ENCODE measurements at regions not wholly inside any gene's neighbourhood (a gene's known extent, or its start where the extent isn't known, plus 50 kb on each side); places are given as distances from the start of the nearest gene placed in this dataset.
A peak's percentile ranks its signal among the peaks of the same experiment; 100 is the strongest.
"Not testable (repeated sequence)": the region's sequence is repeated elsewhere in the genome, so short reads cannot be mapped to it uniquely, and the experiment has no call there.

DNA sequence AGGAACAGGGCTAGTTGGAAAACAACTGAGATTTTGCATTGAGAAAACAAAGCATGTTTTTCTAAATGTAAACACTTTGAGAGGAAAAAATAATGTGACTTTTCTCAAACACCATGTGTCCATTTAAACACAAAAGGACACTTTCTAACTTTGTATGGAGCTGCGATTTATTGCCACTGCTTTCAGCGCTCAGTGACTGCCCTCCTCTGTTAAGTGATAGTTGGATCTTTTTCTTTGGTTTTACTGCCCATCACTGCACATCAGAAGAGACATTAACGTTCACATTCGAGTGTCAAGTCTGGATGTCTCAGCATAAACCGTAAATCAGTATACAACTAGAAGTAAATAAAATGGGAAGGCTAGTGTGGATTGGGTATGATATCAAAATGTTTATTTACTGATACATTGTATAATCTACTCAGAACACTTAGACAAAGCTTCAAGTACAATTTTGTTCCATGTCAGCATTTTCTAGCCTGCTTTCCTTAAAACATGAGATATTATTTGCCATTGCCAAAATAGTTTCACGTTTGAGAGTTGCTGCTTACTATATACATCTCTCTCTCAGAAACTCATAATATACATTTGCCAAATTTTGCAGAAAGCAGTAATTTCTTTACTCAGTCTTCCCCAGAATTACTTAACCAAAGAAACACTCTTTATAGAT lies 237.6 kb downstream of the IKZF2 start:
- no peak for DNase-seq (ENCODE audit: low read depth in 4 of 4, low spot score in 3 of 4)

DNA sequence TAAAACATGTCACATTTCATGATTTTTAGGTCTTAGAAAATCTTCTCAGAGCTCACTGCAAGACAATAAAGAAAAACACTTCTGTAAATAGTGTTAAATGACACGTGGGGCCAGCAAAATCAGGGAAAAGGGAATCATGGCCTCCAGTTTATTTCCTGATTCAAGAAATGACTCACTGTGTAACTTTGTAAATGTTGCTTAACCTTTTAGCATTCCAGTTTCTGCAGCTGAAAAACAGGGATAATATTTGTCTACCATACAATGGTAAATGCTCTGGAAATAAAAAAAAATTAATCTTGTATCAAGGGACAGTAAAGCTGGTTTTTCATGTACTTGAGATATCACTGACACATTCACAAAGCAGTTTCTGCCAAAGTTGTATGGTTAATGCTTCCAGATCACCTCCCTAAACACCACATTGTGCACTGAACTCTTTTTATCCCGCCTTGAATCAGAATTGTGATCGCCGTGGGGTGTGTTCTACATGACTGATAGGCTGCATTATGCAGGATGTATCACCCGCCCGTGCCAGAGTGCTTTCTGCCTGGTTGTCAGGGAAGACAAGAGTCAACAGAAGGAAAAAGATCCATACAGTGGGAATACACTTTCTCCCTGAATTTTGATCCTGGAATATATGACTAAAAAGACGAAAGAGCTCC lies 238.8 kb downstream of the IKZF2 start:
- no peak for DNase-seq (ENCODE audit: low read depth in 4 of 4, low spot score in 3 of 4)

DNA sequence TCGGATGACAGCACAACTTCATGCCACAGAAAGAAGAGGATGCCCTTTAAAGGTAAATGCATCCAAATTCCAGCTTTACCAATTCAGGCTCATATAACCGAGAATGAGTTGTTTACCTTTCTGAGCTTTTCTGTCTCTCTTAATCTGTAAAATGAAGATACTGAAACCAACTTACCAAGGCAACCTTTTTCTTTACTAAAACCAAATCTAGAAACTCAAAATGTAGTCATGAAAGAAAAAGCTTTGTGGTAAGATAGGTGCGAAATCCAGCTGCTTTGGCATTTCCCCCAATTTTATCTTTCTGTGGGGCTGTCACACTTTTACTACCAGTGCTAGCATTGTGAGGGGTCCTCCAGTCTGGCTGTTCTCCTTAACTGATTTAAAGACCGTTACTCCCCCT lies 240.4 kb downstream of the IKZF2 start:
- DNase-seq (ENCODE audit: low read depth in 4 of 4, low spot score in 3 of 4), result no peak

DNA sequence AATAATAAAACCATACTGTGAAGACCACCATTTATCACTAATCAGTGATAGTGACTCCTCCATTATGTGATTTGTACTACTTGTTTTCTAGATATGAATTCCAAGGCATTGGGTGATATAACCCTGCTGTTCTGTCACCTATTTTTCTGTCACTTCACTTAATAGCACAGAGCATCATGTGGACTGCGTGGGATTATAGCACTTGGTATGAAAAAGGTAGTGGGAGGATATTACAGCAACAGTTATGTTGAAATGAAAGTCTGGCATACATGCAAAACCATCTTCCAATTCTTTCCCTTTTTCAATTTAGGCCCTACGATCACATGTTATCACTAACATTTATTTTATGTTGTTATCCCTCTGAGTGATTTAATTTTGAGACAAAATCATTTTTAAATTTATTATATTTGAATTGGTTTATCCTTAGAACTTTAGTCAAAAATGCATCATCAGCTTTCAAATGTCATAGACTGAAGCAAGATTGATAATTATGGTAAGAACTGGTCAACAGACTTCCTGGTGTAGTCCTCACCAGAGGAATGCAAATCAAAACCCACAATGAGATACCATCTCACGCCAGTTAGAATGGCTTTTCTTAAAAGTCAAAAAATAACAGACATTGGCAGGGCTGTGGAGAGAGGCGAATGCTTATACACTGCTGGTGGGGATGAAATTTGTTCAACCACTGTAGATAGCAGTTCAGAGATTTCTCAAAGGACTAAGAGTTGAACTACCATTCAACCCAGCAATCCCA lies 242.6 kb downstream of the IKZF2 start:
- DNase-seq (ENCODE audit: low read depth in 4 of 4, low spot score in 3 of 4), result no peak

DNA sequence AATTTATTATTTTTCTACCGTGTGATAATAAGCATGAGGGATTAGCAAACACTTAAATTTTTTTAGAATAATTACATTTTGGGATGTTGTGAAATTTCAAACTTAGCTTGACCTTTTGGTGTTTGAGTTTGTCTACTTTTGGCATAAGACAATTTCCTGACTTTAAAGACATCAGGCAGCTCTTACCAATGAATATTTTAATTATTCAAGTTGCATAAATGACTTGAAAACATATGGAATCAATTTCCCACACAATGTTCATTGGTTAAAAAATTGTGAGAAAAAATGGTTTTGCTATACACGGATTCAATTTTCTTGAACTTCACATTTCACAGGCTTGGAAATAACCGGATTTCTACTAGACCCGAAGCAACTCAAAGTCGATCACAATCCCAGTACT lies 243.4 kb downstream of the IKZF2 start:
- no peak for DNase-seq (ENCODE audit: low read depth in 4 of 4, low spot score in 3 of 4)

DNA sequence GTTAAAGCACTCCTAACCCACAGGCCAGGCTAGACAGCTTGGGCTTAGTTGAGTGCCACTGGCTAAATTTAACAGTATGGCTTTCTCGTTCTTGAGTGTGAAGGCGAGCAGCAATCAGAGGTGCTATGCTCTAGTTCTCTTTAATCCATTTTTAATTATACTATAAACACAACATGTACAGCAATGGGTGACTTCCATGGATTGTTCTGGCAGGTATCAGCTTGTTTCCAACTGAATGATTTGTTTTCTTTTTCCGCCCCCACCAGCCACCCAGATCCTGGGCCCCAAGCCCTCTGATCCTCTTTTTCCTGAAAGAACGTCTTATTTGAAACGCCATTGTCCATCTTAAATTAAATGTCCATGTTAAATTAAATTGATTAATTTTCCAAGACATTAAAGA lies 244.8 kb downstream of the IKZF2 start:
- no peak for DNase-seq (ENCODE audit: low read depth in 4 of 4, low spot score in 3 of 4)

DNA sequence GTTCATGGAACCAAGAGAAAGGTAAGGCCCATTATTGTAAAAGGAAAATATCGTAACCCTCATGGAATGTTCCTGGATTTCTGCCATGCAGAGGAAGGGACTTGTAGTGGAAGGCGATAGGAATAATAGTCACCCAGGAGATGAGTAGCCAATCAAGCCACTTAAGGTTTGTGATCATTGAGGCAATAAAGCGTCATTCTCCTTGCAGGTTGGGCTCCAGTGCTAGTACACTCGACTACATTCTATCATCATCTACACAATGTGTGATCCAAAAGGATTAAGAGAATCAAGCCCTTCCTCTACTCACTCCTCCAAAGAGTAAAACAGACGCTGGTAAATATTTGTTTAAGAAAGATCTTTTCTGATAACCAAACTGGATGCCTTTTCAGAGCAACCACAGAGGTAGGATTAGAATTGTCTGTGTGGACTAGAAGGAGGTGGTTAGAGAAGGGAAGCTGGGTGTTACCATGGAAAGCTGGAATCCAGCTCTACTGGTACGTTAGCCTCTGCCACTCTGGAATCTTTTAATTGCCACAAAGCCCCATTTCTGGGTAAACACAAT lies 245.7 kb downstream of the IKZF2 start:
- no peak for DNase-seq (ENCODE audit: low read depth in 4 of 4, low spot score in 3 of 4)

DNA sequence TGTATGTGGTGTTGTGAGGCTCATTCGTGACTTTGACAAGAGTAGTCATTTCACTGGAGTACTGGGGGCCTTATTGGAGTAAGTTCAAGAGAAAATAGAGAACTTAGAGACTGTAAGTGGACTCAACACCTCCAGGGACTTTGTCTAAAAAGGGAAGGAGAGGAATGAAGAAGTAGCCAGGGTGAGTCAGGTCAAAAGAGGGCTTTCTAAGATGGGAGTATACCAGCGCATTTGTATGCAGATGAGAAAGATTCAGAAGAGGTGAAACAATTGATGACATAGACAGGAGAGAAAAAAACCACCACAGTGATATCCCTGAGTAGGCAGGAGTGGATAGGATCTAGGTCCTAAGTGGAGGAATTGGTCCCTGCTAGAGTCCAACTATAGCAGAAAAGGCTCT lies 246.8 kb downstream of the IKZF2 start:
- no peak for DNase-seq (ENCODE audit: low read depth in 4 of 4, low spot score in 3 of 4)

DNA sequence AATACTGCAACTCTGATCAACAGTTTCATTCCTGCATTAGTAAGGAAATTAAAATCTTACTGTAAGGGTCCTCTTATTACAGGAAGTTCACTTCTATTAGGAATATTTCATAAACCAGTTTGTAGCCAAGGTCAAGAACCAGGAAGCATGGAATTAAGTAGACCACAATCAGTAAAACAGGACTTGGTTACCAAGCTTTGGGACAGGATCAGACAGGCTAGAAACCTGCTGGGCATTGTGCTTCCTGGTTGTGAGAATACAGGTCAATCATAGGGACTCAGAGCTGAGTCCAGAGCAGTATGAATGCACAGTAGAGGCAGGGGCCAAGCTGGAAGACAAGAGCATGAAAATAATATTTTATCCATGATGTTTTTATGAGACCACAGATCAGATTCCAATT lies 248.0 kb downstream of the IKZF2 start:
- no peak for DNase-seq (ENCODE audit: low read depth in 4 of 4, low spot score in 3 of 4)

DNA sequence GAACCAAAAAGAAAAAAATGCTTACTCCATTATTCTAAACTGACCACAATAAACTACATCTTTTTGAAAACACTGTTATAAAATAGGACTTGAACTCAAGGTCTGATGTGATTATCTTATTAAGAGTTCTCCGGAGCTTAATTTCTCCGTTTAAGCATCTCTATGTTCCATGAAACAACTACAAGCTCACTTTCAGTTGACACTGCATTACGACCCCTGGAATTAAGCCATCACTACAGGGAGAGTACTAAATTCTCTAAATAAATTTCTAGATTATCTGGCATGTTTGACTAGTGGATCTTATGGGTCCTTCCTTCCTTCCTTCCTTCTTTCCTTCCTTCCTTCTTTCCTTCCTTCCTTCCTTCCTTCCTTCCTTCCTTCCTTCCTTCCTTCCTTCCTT lies 249.0 kb downstream of the IKZF2 start:
- no peak for DNase-seq (ENCODE audit: low read depth in 4 of 4, low spot score in 3 of 4)

DNA sequence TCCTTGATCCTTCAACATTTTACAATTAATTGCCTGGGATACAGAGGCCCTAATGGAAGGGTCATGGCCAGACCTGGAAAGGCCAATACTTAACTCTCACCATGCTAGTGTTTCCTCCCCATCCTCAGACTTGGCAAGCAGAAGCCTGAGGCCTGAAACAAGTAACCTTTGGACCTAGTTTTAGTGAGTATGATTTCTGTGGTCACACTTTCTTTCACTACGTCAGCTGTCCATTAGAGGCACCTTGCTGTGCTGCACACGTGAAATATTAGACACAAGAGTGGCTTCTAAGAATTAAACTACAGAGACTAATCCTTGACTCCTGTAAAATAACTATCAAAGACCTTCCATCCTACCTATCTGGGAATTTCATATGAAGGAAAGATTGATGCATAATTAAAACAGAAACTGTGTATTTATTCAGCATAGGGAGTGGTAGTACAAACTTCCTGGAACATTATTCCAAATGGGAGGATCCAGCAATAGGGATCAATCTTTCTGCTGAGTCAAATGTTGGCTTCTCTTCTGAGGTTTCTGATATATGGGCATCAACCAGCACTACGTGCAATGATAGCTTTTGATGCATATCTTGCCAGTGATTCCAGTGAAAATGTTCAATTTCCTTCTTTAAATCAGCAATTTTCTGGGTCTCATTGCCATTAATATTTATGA lies 249.7 kb downstream of the IKZF2 start:
- no peak for DNase-seq (ENCODE audit: low read depth in 4 of 4, low spot score in 3 of 4)

DNA sequence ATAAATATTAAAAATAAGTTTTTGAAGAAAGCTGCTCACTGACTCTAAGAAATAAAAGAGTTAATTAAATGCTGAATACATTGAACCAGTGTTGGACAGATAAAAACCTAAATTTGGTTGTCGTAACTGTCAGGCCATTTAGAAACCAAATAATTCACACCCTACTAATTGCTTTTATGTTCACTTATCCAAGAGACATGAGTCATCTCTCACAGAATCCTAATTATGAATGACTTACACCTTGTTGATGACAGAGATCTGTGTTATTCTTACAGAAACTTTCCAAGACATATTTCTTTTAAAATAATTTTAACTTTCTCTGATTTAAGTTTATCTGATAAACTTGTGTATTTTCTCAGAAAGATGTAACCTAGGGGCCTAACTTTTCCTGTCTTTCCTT lies 250.7 kb downstream of the IKZF2 start:
- DNase-seq (ENCODE audit: low read depth in 4 of 4, low spot score in 3 of 4), result no peak

DNA sequence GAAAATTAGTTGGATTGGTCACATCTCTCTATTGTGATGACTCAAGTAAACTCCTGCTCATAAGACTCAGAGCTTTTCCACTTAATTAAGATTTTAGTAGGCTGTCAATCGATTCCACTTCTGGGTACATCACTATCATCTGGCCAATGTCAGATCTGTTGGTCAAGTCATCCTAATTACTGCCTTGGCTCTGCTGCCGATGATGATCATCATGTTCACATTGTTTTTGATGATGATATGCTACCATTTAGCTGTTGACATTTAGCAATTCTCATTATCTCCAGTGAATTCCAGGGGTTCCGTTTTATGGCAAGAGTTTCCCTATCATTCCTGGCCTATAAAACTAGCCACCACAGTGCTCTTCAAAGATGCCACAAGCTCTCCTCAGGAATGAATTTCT lies 253.4 kb downstream of the IKZF2 start:
- no peak for DNase-seq (ENCODE audit: low read depth in 4 of 4, low spot score in 3 of 4)

DNA sequence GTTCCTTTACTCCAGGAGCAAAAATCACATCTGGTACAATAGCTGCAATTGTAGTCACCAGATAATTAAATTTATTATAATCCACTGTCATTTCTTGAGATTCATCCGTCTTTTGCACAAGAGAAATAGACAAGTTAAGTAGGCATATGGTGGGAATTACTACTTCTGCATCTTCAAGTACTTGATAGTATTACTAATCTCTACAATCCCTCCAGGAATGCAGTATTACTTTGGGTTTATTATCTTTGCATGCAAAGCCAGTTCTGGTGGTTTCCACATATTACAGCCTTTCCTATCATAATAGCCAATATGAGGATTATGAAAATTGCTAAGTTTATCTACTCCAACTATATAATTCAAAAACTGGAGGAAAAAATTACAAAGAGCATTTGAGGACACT lies 254.1 kb downstream of the IKZF2 start:
- no peak for DNase-seq (ENCODE audit: low read depth in 4 of 4, low spot score in 3 of 4)

DNA sequence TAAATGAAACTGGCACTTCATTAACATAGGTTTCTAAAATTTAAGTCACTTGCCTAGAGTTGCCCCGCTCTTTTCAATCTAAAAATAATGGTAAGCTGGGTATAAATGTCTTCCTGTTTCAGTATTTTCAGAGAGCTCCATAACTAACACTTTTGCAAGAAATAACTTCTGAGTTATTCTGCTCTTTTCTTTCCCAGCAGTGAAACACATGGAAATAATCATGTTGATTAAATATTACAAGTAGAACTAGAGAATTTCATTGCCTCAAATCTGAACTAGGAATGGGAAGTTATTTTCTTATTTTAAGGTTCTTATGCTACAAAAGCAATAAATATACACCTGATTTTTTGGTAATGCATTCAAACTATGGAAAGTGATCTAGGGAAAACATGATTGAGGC lies 257.4 kb downstream of the IKZF2 start:
- no peak for DNase-seq (ENCODE audit: low read depth in 4 of 4, low spot score in 3 of 4)

DNA sequence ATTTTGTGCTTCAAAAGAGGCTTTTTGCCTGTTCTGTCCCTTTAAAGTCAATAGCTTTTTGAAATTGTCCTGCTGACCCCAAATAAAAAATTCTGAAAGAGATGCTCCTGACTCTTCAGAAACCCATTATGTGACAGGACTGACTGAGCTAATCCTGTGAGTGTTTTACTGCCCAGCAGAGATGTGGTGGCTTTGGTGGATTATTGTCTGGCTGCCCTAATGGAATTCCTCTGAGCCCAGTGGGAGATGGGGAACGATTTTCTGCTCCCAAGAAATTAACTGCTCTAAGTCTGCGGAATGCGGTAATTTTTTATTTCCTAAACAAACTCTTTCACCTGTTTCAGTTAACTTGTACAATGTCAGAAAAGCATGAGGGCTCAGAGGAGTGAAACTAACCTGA lies 258.2 kb downstream of the IKZF2 start:
- DNase-seq (ENCODE audit: low read depth in 4 of 4, low spot score in 3 of 4), result no peak

DNA sequence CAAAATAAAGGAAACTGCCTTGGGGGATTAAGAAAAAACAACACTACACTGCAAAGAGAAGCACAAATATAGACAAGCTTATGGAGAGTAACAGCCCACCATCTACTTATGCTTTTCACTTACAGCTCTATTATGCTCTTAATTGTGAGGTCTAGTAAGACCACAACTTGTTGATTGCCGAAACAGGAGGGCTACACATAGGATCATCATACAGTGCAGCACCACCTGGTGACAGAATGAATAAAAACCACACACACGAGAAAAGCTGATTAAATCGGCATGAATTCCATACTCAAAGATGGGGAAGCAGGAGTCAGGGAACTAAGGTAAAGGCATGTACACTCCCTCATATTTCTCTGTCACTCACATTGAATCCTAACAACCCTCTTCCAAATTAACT lies 259.2 kb downstream of the IKZF2 start:
- DNase-seq (ENCODE audit: low read depth in 4 of 4, low spot score in 3 of 4), result peak in 1 of 4 donors; percentile 22

DNA sequence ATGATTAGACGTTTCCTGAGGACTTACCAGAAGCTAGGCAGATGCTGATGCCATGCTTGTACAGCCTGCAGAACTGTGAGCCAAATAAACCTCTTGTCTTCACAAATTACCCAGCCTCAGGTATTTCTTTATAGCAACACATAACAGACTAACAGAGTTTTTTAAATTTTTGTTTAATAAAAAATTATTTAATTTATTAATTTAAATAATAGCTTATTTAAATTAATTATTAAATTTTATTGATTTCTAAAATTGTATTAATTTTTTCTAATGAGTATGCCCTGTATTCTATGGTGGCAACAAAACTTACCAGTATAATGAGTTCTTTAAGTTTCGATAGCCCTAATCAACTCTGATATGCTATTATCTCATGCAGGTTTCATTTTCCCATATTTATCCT lies 259.8 kb downstream of the IKZF2 start:
- no peak for DNase-seq (ENCODE audit: low read depth in 4 of 4, low spot score in 3 of 4)

DNA sequence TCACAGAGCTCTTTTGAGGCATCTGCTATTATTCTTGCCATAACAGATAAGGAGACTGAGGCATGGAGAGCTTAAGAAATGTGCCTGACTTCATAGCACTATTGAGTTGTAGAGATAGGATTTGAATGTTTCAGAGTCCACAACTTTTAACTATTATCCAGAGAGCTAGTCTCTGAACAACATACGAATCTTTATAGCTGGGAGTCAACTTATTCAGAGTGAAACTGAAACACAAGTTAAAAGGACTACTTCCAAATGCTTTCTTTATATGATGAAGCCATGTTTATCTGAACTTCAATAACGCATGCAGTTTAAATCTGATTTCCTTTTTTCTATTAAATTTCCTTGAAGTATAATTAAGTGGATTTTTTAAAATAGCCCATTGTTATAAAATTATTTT lies 268.8 kb downstream of the IKZF2 start:
- DNase-seq (ENCODE audit: low read depth in 4 of 4, low spot score in 3 of 4), result no peak

DNA sequence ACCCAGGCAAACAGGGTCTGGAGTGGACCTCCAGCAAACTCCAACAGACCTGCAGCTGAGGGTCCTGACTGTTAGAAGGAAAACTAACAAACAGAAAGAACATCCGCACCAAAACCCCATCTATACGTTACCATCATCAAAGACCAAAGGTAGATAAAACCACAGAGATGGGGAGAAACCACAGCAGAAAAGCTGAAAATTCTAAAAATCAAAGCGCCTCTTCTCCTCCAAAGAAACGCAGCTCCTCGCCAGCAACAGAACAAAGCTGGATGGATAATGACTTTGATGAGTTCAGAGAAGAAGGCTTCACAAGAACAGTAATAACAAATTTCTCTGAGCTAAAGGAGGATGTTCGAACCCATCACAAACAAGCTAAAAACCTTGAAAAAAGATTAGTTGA lies 274.9 kb downstream of the IKZF2 start:
- DNase-seq (ENCODE audit: low read depth in 4 of 4, low spot score in 3 of 4), result not testable (repeated sequence)

DNA sequence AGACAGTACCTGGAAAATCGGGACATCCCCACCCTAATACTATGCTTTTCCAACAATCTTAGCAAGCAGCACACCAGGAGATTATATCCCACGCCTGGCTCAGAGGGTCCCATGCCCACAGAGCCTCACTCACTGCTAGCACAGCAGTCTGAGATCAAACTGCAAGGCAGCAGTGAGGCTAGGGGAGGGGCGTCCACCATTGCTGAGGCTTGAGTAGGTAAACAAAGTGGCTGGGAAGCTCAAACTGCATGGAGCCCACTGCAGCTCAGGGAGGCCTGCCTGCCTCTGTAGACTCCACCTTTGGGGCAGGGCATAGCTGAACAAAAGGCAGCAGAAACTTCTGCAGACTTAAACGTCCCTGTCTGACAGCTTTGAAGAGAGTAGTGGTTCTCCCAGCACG lies 275.5 kb downstream of the IKZF2 start:
- DNase-seq (ENCODE audit: low read depth in 4 of 4, low spot score in 3 of 4), result not testable (repeated sequence)
